SK-N-SH (cell line): ENCODE measurements at regions not wholly inside any gene's neighbourhood (a gene's known extent, or its start where the extent isn't known, plus 50 kb on each side); places are given as distances from the start of the nearest gene placed in this dataset.

ENCODE experiments used
- CTCF ChIA-PET: fragments of 300-600, 350-600 bp; formaldehyde crosslinking; extraction: SDS; loops from one replicate; lab custom pipeline; 2021; lab: Yijun Ruan, JAX
- POLR2A ChIA-PET: fragments of 350-600 bp; sonication (Branson Sonifier 250); formaldehyde crosslinking; extraction: SDS; loops from one replicate; lab custom pipeline; 2020; ENCODE audit warnings: antibody characterized with exemption, inconsistent platforms; lab: Yijun Ruan, JAX
- DNase-seq: peaks from one replicate; pipeline ENCODE4 v3.0.0; 2012
- H2AFZ ChIP-seq: fragments of 200-600 bp; sonication (generic); 2 replicates; pipeline ENCODE4 v1.8.1; 2016; ENCODE audit warnings: antibody characterized with exemption, mild to moderate bottlenecking, low read depth
- H3F3A ChIP-seq: fragments of 200-600 bp; sonication (generic); replicated peaks from 2 replicates; pipeline ENCODE3; 2016; ENCODE audit warnings: antibody characterized with exemption, mild to moderate bottlenecking; ENCODE audit not compliant: insufficient read depth
- H3K27ac ChIP-seq, 2 experiments: fragments of 200-500 bp in 1 of 2; fragments of 200-600 bp in 1 of 2; sonication (Bioruptor generic) in 1 of 2; sonication (generic), shearing (Covaris generic) in 1 of 2; 2 replicates each; pipeline versions ENCODE4 v1.5.1 to v1.6.1; 2014 to 2016; ENCODE audit warnings: low read depth in 2 of 2, inconsistent platforms in 1 of 2, low read length in 1 of 2, mild to moderate bottlenecking in 1 of 2, mixed read lengths in 1 of 2
- H3K27me3 ChIP-seq: fragments of 200-600 bp; sonication (generic), shearing (Covaris generic); 2 replicates; pipeline ENCODE4 v1.6.1; 2016; ENCODE audit warnings: mixed run types; ENCODE audit not compliant: insufficient read depth
- H3K36me3 ChIP-seq, 2 experiments: fragments of 200-500 bp in 1 of 2; fragments of 200-600 bp in 1 of 2; sonication (Bioruptor generic) in 1 of 2; sonication (generic) in 1 of 2; replicated peaks in 1 of 2; 2 replicates each; pipeline versions ENCODE3 to v1.5.1; 2014 to 2016; ENCODE audit warnings: low read length in 1 of 2, mild to moderate bottlenecking in 1 of 2; ENCODE audit not compliant: insufficient read depth in 2 of 2, control insufficient read depth in 1 of 2
- H3K4me1 ChIP-seq, 2 experiments: fragments of 200-500 bp in 1 of 2; fragments of 200-600 bp in 1 of 2; sonication (Bioruptor generic) in 1 of 2; sonication (generic), shearing (Covaris generic) in 1 of 2; 2 replicates each; pipeline versions ENCODE4 v1.5.1 to v1.6.1; 2014 to 2016; ENCODE audit warnings: low read depth in 1 of 2, low read length in 1 of 2, mixed run types in 1 of 2; ENCODE audit not compliant: insufficient read depth in 2 of 2, control insufficient read depth in 1 of 2
- H3K4me2 ChIP-seq: fragments of 200-600 bp; sonication (generic), shearing (Covaris generic); 2 replicates; pipeline ENCODE4 v1.6.1; 2017; ENCODE audit warnings: mixed run types
- H3K4me3 ChIP-seq, 2 experiments: fragments of 200-500 bp in 1 of 2; fragments of 200-600 bp in 1 of 2; sonication (Bioruptor generic) in 1 of 2; sonication (generic), shearing (Covaris generic) in 1 of 2; 2 replicates each; pipeline versions ENCODE4 v1.5.1 to v1.8.1; 2014 to 2016; ENCODE audit warnings: low read depth in 2 of 2, inconsistent platforms in 1 of 2, low read length in 1 of 2, mild to moderate bottlenecking in 1 of 2, mixed read lengths in 1 of 2, moderate library complexity in 1 of 2
- H3K79me2 ChIP-seq: fragments of 200-600 bp; sonication (generic); 2 replicates; pipeline ENCODE4 v1.8.1; 2017; ENCODE audit warnings: mild to moderate bottlenecking; ENCODE audit not compliant: insufficient read depth
- H3K9ac ChIP-seq: fragments of 200-600 bp; sonication (generic); 2 replicates; pipeline ENCODE4 v1.6.1; 2017; ENCODE audit warnings: mixed run types
- H3K9me2 ChIP-seq: fragments of 200-600 bp; sonication (generic); 2 replicates; pipeline ENCODE4 v1.6.1; 2017; ENCODE audit warnings: mixed run types
- H3K9me3 ChIP-seq: fragments of 200-600 bp; sonication (generic); 2 replicates; pipeline ENCODE4 v1.6.1; 2017; ENCODE audit warnings: mixed run types, mild to moderate bottlenecking, moderate library complexity
- H4K20me1 ChIP-seq: fragments of 200-600 bp; sonication (generic); 2 replicates; pipeline ENCODE4 v1.6.1; 2017; ENCODE audit warnings: mild to moderate bottlenecking, mixed run types; ENCODE audit not compliant: insufficient read depth
- CHD2 ChIP-seq: fragments of 150-350 bp; IDR thresholded peaks from 2 replicates; pipeline ENCODE4 v1.6.1; 2018; ENCODE audit warnings: low read length; ENCODE audit not compliant: partially characterized antibody
- CTCF ChIP-seq: fragments of 200-600 bp; sonication (generic); IDR thresholded peaks from 2 replicates; pipeline ENCODE4 v1.6.1; 2017; ENCODE audit warnings: antibody characterized with exemption, mild to moderate bottlenecking, moderate library complexity
- ELF1 ChIP-seq: IDR thresholded peaks from 2 replicates; pipeline ENCODE4 v1.4.0; 2012
- EZH2phosphoT487 ChIP-seq: fragments of 200-600 bp; sonication (generic); IDR thresholded peaks from 2 replicates; pipeline ENCODE4 v1.6.1; 2017; ENCODE audit warnings: low read depth, mixed run types, mild to moderate bottlenecking, antibody characterized with exemption, moderate library complexity, borderline replicate concordance
- FOXJ3 ChIP-seq: sonication (generic); formaldehyde crosslinking; IDR thresholded peaks from 2 replicates; pipeline ENCODE4 v1.5.1; 2020; ENCODE audit warnings: mild to moderate bottlenecking, missing genetic modification reagents
- FOXM1 ChIP-seq: IDR thresholded peaks from 2 replicates; pipeline ENCODE4 v1.4.0; 2012; ENCODE audit warnings: low read depth, mild to moderate bottlenecking
- IRF3 ChIP-seq: fragments of 150-350 bp; IDR thresholded peaks from 2 replicates; pipeline ENCODE4 v1.6.1; 2016; ENCODE audit warnings: mild to moderate bottlenecking, low read depth, low read length
- JUND ChIP-seq: IDR thresholded peaks from 2 replicates; pipeline ENCODE4 v1.4.0; 2012
- MAX ChIP-seq: IDR thresholded peaks from 2 replicates; pipeline ENCODE4 v1.4.0; 2012; ENCODE audit warnings: low read depth
- MEF2A ChIP-seq: IDR thresholded peaks from 2 replicates; pipeline ENCODE4 v1.4.0; 2012; ENCODE audit warnings: low read depth, borderline replicate concordance
- MXI1 ChIP-seq: IDR thresholded peaks from 2 replicates; pipeline ENCODE4 v1.6.1; 2012; ENCODE audit warnings: mild to moderate bottlenecking, low read depth, low read length, improper control_type of control experiment
- NFIC ChIP-seq: IDR thresholded peaks from 2 replicates; pipeline ENCODE4 v1.4.0; 2012; ENCODE audit warnings: borderline replicate concordance
- NRF1 ChIP-seq: IDR thresholded peaks from 2 replicates; pipeline ENCODE4 v1.6.1; 2012; ENCODE audit warnings: low read depth, mild to moderate bottlenecking, low read length
- POLR2AphosphoS5 ChIP-seq: IDR thresholded peaks from 2 replicates; pipeline ENCODE4 v1.6.1; 2012; ENCODE audit warnings: low read depth, low read length
- RAD21 ChIP-seq: IDR thresholded peaks from 2 replicates; pipeline ENCODE4 v1.6.1; 2012; ENCODE audit warnings: mild to moderate bottlenecking, low read length
- REST ChIP-seq: IDR thresholded peaks from 2 replicates; pipeline ENCODE4 v1.6.1; 2012; ENCODE audit warnings: mild to moderate bottlenecking, low read depth, low read length, moderate library complexity
- RXRA ChIP-seq: IDR thresholded peaks from 2 replicates; pipeline ENCODE4 v1.4.0; 2012; ENCODE audit warnings: low read depth, mild to moderate bottlenecking, borderline replicate concordance
- SMC3 ChIP-seq: IDR thresholded peaks from 2 replicates; pipeline ENCODE4 v1.6.1; 2012; ENCODE audit warnings: low read depth, low read length, improper control_type of control experiment
- TAF1 ChIP-seq: IDR thresholded peaks from 2 replicates; pipeline ENCODE4 v1.6.1; 2012; ENCODE audit warnings: low read depth, mild to moderate bottlenecking, low read length, moderate library complexity, borderline replicate concordance
- ZBTB33 ChIP-seq: IDR thresholded peaks from 2 replicates; pipeline ENCODE4 v1.4.0; 2012; ENCODE audit warnings: low read depth, borderline replicate concordance
- WGBS: methylation state at CpG from one replicate; pipeline ENCODE4 v1.1.6; 2017; ENCODE audit warnings: low lambda C conversion rate; 5-methylcytosine and 5-hydroxymethylcytosine counted together

GRCh38 chr7:155210356-155210755, 87.3 kb upstream of the INSIG1 start:
- WGBS = 69% methylated on average over 3 of the region's 7 CpGs
- no peaks in the 10 kb centered on the region for H3K9me2 ChIP-seq
- CTCF ChIA-PET = interaction anchor here (0.9 to 1.6 kb wide), 4 partner anchors 20 to 169 kb away, joined by 3 to 9 read pairs (median 4); no protein-coding TSS in a partner anchor
- no peak for TF ChIP-seq NRF1
- TF ChIP-seq, all 33 proteins: peak for 0
- H3F3A ChIP-seq = no peaks in the 10 kb centered on the region
- H3K4me1 ChIP-seq = peaks cover 8 to 9% of the 10 kb centered on the region in 2 experiments; a peak in 1 of 4 replicates
- no peak overlapping the region for H3K9ac ChIP-seq
- no peaks in the 10 kb centered on the region for H3K9me3 ChIP-seq
- no peaks in the 10 kb centered on the region for H3K79me2 ChIP-seq
- no peaks in the 10 kb centered on the region for H3K27me3 ChIP-seq
- POLR2A ChIA-PET = no interaction called here
- no peak overlapping the region for H3K4me2 ChIP-seq
- DNase-seq = no peak
- no peak overlapping the region for H3K4me3 ChIP-seq
- H3K36me3 ChIP-seq = no peaks in the 10 kb centered on the region
- H4K20me1 ChIP-seq = no peaks in the 10 kb centered on the region
- H3K27ac ChIP-seq = no peak overlapping the region
- H2AFZ ChIP-seq = no peak overlapping the region

GRCh38 chr7:155211173-155211572, 86.5 kb upstream of the INSIG1 start:
- DNase-seq = no peak
- no peak overlapping the region for H3K27ac ChIP-seq
- H3K9me3 ChIP-seq = no peaks in the 10 kb centered on the region
- TF ChIP-seq FOXM1 = no peak
- TF ChIP-seq SMC3 = no peak
- no peak for TF ChIP-seq MXI1
- no peak for TF ChIP-seq IRF3
- TF ChIP-seq RXRA = no peak
- TF ChIP-seq MEF2A = no peak
- no peak for TF ChIP-seq TAF1
- TF ChIP-seq MAX = no peak
- TF ChIP-seq NFIC = no peak
- no peak for TF ChIP-seq RAD21
- no peak for TF ChIP-seq ZBTB33
- no peak for TF ChIP-seq REST
- TF ChIP-seq EZH2phosphoT487 = no peak
- no peak for TF ChIP-seq JUND
- no peak for TF ChIP-seq ELF1
- no peak for TF ChIP-seq CHD2
- no peak for TF ChIP-seq FOXJ3 (CRISPR knock-in tag)
- no peak for TF ChIP-seq CTCF
- no peak for TF ChIP-seq POLR2AphosphoS5
- H3K4me2 ChIP-seq = no peak overlapping the region
- H4K20me1 ChIP-seq = no peaks in the 10 kb centered on the region
- WGBS = 78% methylated on average over 6 of the region's 6 CpGs
- no peak overlapping the region for H3K9ac ChIP-seq
- H3K4me3 ChIP-seq = no peak overlapping the region
- no peaks in the 10 kb centered on the region for H3K36me3 ChIP-seq
- H2AFZ ChIP-seq = no peak overlapping the region
- peaks cover 4 to 12% of the 10 kb centered on the region in 2 experiments; a peak in 1 of 4 replicates for H3K4me1 ChIP-seq
- POLR2A ChIA-PET = no interaction called here
- no peaks in the 10 kb centered on the region for H3F3A ChIP-seq
- CTCF ChIA-PET = interaction anchor here (0.9 to 1.5 kb wide), 3 partner anchors 24 to 169 kb away, joined by 3 to 4 read pairs (median 4); no protein-coding TSS in a partner anchor
- no peaks in the 10 kb centered on the region for H3K79me2 ChIP-seq
- H3K27me3 ChIP-seq = no peaks in the 10 kb centered on the region
- H3K9me2 ChIP-seq = no peaks in the 10 kb centered on the region
